ENCODE measurements at regions not wholly inside any gene's neighbourhood (a gene's known extent, or its start where the extent isn't known, plus 50 kb on each side); places are given as distances from the start of the nearest gene placed in this dataset.
"Not testable (repeated sequence)": the region's sequence is repeated elsewhere in the genome, so short reads cannot be mapped to it uniquely, and the experiment has no call there.

DNA sequence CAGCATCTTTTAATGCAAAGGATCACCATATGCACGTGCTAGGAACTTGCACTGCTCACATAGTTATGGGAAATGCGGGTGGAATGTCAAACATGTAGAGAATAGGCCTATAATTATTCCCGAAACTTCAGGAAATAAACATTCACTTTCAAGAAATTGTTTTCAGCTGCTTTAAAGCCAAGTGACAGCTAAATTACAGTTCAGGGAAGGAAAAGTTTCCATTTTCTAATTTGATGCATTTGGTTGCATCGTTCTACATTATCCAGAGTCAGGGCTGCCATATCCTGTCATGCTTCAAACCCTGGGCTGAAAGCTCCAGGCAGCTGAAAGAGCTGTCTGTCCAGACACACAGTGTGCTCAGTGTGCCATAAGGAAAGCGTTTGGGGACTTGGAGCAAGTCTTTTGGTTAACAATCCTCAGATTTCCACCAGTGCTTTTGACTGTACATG lies 518.1 kb downstream of the CSNK1G3 start:
- no peak for DNase-seq (ENCODE audit: low read depth in 2 of 2)

DNA sequence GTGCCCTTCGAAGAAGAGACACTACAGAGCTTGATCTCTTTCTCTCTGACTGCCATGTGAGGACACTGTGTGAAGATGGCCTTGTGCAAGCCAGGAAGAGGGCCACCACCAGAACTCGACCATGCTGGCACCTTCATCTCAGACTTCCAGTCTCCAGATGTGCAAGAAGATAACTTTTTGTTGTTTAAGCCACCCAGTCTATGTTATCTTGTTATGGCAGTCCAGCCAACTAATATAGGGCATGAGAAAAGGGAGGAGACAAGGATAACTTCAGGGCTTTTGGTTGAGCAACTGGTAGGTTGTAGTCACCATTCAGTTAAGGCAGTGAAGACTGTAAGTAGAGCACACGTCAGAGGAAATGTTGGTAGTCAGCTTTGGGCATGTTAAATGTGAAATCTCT lies 515.5 kb downstream of the CSNK1G3 start:
- no peak for DNase-seq (ENCODE audit: low read depth in 2 of 2)

DNA sequence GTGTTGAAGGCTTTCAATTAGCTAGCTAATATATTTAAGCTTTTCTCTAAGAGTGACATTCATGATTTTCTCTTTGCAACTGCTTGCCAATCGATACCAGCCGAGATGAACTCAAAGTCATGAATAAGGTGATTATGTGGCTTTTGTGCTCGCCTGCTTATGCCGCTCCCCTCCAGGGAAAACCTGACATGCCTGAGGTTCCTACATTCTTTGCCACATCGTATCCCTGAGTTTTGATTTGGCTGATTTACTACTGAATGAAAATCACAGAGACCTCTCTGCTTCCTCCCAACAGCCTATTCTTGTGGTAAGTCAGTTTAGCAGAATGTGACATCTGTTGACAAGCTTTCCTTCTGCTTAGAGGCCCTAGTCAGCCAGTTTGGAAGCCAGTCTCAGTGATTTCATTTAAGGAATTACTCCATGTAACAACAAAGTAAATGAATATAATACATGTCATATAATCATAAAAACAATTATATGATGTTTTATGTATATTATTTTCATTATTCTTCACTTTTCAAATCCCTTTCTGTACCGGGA lies 513.4 kb downstream of the CSNK1G3 start:
- DNase-seq (ENCODE audit: low read depth in 2 of 2), result no peak

DNA sequence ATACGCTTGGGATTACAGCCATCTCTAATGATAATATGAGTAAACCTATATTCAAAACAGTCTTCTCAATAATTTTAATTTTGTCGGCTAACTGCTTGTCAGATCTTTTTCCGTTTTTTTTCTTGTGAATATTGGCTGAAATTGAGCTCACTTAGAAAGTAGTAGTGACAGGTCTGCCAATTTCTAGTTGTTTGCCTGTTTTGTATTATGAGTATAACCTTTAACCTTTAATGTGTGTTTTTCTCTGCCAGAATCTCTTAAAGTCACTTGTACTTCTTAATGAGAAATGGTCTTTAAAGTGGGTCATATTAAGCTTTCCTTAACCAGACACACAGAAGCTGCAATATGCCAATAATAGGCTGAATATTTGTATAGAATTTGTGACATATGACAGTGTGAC lies 511.0 kb downstream of the CSNK1G3 start:
- no peak for DNase-seq (ENCODE audit: low read depth in 2 of 2)

DNA sequence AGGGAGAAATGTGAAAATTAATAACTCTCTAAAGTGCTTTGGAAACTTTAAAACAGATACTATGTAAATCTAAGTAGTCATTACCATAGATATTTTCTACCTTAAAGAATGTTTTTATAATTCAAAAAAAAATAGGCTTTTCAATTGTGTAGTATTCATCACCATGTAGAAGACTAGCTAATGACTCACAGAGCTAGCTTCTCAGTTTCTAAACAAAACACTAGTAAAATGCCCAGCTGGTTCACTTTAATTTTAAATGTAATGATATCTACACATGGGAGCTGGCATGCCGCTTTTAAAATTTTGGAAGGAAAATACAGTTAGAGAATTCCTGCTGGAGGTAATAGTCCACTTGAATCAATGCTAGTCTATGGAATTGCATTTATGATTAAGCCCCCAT lies 509.8 kb downstream of the CSNK1G3 start:
- no peak for DNase-seq (ENCODE audit: low read depth in 2 of 2)

DNA sequence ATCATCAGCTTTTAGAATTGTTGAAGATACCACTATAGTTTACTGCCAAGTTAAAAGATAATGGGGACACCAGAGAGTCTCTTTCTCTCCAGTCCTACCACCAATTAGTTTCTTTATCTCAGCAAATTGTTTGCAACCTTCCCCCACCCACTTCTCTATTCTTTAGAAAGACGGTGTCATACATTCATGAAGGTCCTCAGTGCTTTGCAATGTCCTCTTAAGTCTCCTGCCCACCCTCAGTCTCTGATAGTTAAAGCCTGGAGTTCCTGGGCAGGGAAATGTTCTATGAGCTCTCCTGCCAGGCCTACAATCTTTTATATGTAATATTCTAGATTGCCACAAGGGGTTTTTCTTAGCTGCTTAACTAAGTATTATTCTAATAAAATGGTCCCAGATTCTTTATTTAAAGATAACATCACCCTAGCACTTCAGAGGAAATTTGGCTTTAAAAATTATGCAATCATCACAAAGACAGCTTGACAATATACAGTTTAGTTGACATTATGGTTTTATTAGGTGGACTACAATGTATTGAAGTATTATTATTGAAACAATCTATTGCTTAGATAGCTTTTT lies 509.2 kb downstream of the CSNK1G3 start:
- DNase-seq (ENCODE audit: low read depth in 2 of 2), result no peak

DNA sequence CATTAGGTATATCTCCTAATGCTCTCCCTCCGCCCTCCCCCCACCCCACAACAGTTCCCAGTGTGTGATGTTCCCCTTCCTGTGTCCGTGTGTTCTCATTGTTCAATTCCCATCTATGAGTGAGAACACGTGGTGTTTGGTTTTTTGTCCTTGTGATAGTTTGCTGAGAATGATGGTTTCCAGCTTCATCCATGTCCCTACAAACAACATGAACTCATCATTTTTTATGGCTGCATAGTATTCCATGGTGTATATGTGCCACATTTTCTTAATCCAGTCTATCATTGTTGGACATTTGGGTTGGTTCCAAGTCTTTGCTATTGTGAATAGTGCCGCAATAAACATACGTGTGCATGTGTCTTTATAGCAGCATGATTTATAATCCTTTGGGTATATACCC lies 505.3 kb downstream of the CSNK1G3 start:
- not testable (repeated sequence) for DNase-seq (ENCODE audit: low read depth in 2 of 2)

DNA sequence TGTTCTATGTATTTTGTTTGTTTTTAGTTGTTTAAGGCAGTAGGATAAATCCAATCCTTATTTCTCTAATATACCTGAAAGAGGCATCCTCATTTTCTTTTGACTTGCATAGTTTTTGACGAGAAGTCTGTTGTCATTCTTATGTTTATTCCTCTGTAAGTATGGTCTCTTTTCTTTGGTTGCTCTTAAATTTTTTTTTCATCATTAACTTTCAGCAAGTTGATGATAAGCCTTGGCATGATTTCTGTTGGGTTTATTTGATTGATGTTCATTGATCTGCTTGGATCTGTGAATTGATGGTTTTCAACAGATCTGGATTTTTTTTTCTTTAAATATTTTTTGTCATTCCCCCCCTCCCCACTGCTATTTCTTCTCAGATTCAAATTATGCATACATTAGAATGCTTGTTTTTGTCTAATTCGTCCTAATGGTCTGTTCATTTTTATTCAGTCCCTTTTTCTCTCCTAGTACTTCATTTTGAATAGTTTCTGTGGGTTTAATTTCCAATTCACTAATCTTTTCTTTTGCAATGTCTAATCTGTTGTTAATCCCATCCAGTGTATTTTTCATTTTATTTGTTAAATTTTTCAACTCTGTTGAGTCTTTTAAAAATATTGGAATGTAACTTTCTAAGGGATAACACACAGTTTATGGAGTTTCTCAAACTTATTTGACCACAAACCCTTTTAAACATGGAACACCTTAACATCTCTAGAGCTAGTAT lies 495.9 kb downstream of the CSNK1G3 start:
- no peak for DNase-seq (ENCODE audit: low read depth in 2 of 2)

DNA sequence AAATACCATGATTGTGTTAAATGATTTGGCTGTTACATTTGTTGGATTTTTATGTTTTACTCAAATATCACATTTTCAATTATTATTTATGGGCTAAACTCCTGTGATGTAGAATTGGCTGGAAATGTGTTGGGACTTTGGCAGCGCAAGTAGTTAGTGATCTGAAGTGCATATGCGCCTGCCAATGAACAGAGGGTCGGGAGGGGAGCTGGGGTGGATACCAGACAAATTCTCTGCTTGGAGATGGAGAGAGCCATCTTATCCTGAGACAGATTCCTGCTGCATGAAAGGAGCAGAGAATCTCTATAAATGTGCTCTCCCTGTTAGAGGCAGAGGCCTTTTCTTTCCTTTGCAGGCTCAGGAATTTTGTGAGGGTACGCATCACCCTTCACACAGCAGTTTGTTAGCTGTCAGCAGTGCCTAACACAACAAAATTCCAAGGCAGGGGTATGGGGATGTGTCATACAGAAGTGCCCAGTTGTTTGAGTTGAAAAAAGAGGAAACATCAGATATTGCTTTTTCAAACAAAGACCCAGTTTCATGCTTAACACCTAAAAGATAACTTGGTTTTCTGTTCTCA lies 489.1 kb downstream of the CSNK1G3 start:
- DNase-seq (ENCODE audit: low read depth in 2 of 2), result no peak

DNA sequence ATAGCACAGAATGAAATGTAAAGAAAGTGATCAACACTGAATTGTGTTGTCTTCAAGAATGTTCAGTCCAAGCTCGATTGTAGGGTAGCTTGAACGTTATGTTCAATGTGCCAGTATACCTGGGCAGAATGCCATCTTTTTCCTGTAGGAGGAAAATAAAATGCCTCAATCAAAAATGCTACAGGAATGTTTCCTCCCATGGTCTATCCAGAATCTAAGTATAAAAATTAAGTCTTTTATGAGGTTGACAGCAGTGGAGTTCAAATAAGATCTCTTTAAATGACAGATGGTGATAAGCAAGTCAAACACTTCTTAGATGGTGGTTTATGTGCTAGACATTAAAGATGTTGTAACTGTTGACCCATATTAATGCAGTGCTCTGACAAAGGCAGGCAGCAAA lies 488.6 kb downstream of the CSNK1G3 start:
- no peak for DNase-seq (ENCODE audit: low read depth in 2 of 2)

DNA sequence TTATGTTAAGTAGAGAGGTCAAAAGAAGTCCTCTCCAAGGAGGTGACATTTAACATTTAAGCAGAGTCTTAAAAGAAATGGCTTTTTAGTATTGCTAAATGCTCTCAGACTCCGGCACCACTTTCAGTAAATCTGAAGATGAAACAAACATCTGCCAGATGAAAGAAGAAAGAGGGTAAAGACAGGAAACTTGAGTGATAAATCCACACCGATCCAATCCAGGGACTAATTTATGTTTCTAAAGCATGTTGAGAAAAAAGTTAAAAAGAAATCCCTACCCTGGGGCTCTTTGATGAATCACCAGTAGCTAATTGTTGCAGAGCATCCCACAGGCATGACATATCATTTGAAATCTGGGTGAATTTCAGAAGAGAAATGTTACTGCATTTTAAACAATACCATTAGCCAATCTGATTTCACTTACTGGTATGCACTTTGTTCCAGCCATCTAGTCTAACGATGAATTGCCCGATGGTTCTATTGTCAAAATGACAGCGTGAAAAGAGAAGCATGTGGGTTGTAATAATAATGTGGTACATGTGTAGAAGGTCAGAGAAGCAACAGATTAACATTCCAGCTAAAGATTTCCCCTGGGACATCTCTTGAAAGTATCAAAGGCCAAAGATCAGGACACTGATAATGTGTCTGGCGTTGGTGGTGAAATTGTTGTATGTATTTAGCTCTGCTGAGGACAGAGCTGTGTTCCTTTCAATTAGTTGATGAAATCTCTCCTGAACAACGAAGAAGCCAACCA lies 485.7 kb downstream of the CSNK1G3 start:
- DNase-seq (ENCODE audit: low read depth in 2 of 2), result no peak

DNA sequence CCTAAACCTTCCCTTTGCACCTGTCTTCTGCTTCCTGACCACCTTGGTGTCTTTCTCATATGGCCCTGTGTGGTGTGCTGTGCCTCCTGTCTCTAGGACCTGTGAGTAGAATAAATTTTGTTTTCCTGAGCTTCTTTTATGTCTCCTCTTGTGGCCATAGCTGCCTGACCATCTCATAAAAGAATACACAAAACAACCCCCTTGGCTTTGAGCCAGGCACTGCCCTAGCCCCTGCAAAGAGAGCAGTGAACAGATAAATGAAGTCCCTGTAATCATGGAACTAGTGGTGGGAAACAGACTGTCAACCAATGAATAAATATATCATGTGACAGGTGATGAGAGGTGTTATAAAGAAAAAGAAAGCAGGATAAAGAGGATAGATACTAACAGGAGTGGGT lies 485.1 kb downstream of the CSNK1G3 start:
- no peak for DNase-seq (ENCODE audit: low read depth in 2 of 2)

DNA sequence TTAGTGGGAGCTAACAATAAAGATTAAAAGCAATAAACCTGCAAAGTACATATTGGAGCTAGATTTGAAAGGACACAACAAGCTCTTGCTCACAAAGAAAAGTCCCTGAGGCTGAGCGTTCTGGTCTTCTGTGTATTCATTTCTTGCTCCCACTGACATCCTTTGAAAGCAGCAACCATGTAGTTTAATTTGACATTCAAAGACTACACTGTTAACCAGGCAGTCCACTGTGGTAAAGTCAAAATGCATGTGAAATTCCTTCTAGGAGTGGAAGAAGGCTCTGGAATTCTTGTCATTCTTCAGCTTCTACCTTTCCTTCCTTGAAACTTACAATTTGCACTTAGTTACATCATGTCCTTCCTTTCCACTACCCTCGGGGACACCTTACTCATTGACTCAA lies 480.7 kb downstream of the CSNK1G3 start:
- DNase-seq (ENCODE audit: low read depth in 2 of 2), result no peak

DNA sequence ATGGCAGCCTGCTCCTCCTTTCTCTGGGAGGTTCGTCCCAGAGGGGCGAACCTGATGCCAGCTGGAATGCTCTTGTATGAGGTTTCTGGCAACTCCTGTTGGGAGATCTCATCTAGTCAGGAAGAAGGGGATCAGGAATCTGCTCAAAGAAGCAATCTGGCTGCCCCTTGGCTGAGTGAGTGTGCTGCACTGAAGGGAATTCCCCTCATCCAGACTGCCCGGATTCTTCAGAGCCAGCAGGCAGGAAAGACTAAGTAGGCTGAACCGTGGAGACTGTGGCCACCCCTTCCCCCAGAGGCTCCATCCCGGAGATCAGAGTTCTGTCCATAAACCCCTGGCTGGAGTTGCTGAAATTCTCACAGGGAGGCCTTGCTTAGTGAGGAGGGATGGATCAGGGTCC lies 476.0 kb downstream of the CSNK1G3 start:
- no peak for DNase-seq (ENCODE audit: low read depth in 2 of 2)

DNA sequence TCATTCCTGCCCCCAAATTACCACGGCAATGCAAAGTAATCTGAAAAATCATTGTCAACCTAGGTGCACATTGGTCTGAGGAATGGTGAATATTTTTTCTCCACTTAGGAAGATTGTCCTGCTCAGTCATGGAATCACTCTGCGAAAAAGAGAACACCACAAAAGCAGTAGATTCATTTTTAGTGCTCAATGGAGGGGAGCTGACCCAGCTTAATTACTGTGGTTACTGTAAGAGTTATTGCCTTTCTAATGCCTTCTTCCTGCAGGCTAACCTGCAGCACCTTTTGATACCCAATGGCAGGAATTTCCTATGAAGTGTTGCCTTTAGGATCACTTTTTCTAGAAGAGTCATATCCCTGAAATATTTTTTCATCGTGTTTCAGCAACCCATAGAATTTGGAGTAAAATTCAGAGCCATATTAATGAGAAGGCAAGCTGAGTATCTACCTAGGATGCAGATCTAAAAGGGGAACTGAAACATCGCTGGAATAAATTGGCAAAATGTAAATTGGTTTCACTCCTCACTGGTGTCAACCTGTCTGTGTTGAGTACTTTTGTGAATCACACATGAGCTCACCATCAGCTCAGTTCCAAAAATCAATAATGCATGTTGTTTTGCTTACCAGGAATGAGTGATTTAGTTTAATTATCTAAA lies 464.5 kb downstream of the CSNK1G3 start:
- DNase-seq (ENCODE audit: low read depth in 2 of 2), result no peak

DNA sequence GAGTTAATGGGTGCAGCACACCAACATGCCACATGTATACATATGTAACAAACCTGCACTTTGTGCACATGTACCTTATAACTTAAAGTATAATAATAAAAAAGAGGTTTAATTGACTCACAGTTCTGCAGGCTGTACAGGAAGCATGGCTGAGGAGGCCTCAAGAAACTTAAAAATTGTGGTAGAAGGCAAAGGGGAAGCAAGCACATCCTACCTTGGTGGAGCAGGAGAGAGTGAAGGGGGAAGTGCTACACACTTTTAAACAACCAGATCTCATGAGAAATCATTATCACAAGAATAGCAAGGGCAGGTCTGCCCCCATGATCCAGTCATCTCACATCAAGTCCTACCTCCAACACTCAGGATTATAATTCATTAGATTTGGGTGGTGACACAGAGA lies 463.5 kb downstream of the CSNK1G3 start:
- not testable (repeated sequence) for DNase-seq (ENCODE audit: low read depth in 2 of 2)

DNA sequence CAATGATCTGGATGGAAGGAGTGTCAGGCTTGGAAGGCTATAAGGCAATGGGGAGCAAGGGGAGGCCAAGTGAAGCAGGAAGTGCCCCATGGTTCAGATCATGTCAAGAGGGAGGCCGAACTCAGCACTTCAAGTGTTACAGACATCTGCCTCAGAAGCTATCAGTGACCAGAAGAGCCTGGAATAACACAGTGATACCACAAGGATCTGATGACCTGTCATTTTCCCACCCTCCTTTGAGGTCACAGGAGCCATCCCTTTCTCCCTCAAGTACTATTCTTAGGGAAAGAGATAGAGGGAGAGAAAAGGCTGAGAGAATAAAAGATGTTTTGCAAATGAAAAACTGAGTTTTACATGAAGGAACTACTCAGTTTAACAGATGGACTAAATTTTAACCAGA lies 454.8 kb downstream of the CSNK1G3 start:
- no peak for DNase-seq (ENCODE audit: low read depth in 2 of 2)

DNA sequence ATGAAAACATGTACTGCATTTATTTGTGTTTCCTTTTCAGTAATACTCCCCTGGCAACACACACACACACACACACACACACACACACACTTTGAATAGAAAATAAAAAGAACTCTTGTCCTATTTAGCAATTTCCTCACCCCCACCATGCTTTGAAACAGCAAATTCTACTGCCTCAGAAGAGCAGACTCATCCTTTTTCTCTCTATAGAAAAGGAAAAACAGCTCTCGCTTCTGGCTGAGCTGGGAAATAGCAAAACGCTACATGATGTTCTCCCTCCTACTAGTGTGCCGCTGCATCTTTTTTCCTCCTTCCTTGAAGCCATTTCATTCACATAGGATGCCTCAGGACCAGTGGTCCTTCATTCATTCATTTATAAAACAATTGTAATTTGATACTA lies 453.6 kb downstream of the CSNK1G3 start:
- DNase-seq (ENCODE audit: low read depth in 2 of 2), result no peak

DNA sequence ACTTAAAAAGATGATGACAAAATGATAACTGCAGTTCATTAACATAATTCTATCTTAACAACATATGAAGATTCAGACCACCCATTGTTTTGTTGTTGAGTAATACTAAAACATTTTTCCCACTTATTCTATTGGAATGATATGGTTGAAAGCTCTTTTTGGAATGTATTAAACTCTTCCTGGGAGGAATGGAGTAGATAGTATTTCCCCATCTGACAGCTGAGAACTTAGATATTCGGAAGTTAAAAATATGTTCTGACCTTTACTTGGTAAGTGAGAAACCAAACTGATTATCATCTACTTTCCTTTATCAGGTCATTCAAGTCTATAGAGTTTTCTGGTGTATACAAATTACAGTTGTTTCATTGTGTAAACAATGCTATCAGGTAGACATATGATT lies 452.9 kb downstream of the CSNK1G3 start:
- no peak for DNase-seq (ENCODE audit: low read depth in 2 of 2)

DNA sequence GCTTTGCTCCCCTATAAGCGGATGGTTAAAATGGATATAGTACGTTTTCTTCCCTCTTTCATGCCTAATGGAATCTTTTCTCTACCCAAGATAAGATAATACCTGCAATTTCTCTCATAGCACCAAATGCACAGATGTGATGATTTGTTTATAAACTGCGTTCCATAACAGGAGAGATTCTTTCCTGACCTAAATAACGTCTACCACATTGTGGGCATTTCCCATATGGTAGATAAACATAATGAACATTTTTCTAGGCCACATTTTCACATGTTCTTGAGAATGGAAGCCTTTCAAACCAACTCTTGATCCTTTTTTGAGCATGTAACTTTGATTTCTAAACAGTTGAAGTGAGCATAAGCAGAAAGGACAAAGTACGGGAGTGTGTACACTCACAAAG lies 448.5 kb downstream of the CSNK1G3 start:
- DNase-seq (ENCODE audit: low read depth in 2 of 2), result no peak

DNA sequence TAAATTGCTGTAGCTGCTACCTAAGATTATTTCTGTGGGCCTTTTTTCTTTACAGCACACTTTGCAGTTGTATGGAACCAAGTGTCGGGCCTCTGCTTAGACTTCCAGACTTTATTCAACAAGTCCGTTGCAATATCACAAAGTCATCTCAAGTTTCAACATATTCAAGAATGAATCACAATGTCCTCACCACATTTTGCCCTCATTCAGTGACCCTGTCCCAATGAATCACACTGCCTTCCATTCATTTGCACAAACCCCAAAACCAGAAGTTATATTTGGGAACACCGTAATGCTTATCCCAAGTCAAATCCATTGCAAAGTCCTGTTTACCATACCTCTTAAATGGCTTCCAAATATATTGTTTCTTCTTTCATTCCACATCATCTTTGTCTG lies 439.6 kb downstream of the CSNK1G3 start:
- no peak for DNase-seq (ENCODE audit: low read depth in 2 of 2)

Measured in stimulated activated CD8-positive, alpha-beta memory T cell treated with anti-CD3 and anti-CD28 coated beads, Interleukin-2, amount 100 ng/mL, for 48 hours (primary cell).